ENCODE measurements at regions not wholly inside any gene's neighbourhood (a gene's known extent, or its start where the extent isn't known, plus 50 kb on each side); places are given as distances from the start of the nearest gene placed in this dataset.

- no peak for DNase-seq
These were observed 169.6 kb upstream of the GMDS start for GRCh38 chr6:2414885-2415547.

- DNase-seq = no peak
These were observed 167.3 kb upstream of the GMDS start for GRCh38 chr6:2412731-2413130.

GRCh38 chr6:2410656-2411380, 165.4 kb upstream of the GMDS start:
- DNase-seq = no peak

- DNase-seq = no peak
These were observed 162.1 kb upstream of the GMDS start for GRCh38 chr6:2407525-2407924.

- DNase-seq = no peak
These were observed 159.0 kb upstream of the GMDS start for GRCh38 chr6:2404211-2404929.

GRCh38 chr6:2403546-2403945, 158.1 kb upstream of the GMDS start:
- no peak for DNase-seq

- DNase-seq = no peak
These were observed 151.6 kb upstream of the GMDS start for GRCh38 chr6:2396846-2397630.

GRCh38 chr6:2396042-2396657, 150.7 kb upstream of the GMDS start:
- DNase-seq = no peak

GRCh38 chr6:2388554-2389324, 143.3 kb upstream of the GMDS start:
- no peak for DNase-seq

GRCh38 chr6:2387445-2387844, 142.0 kb upstream of the GMDS start:
- no peak for DNase-seq

GRCh38 chr6:2385471-2385983, 140.1 kb upstream of the GMDS start:
- no peak for DNase-seq

GRCh38 chr6:2384528-2384927, 139.1 kb upstream of the GMDS start:
- no peak for DNase-seq

GRCh38 chr6:2381872-2382661, 136.7 kb upstream of the GMDS start:
- no peak for DNase-seq

GRCh38 chr6:2378891-2379652, 133.7 kb upstream of the GMDS start:
- DNase-seq = no peak

GRCh38 chr6:2378046-2378657, 132.7 kb upstream of the GMDS start:
- DNase-seq = no peak

GRCh38 chr6:2376429-2377355, 131.3 kb upstream of the GMDS start:
- DNase-seq = no peak

GRCh38 chr6:2375443-2375842, 130.0 kb upstream of the GMDS start:
- DNase-seq = no peak

- no peak for DNase-seq
These were observed 124.2 kb upstream of the GMDS start for GRCh38 chr6:2369606-2370005.

Data from CD4-positive, alpha-beta T cell treated with Interleukin-17A for 1 hour (primary cell).